ENCODE measurements at regions not wholly inside any gene's neighbourhood (a gene's known extent, or its start where the extent isn't known, plus 50 kb on each side); places are given as distances from the start of the nearest gene placed in this dataset.
A peak's percentile ranks its signal among the peaks of the same experiment; 100 is the strongest.

- no peak for DNase-seq (ENCODE audit: low read depth in 4 of 6, low spot score in 6 of 6)
- no peaks in the 10 kb centered on the region for H3K9me3 ChIP-seq (ENCODE audit: control insufficient read depth, insufficient read depth, low read length)
- WGBS (ENCODE audit: insufficient coverage): 64% methylated on average over 1 of the region's 3 CpGs
- H3K27ac ChIP-seq (ENCODE audit: low read depth, low read length): no peak overlapping the region
- no peaks in the 10 kb centered on the region for H3K36me3 ChIP-seq (ENCODE audit: control insufficient read depth, insufficient read depth, low read length)
- H3K4me1 ChIP-seq (ENCODE audit: control insufficient read depth, insufficient read depth, low read length): peaks cover 5% of the 10 kb centered on the region
- no peaks in the 10 kb centered on the region for H3K27me3 ChIP-seq (ENCODE audit: control insufficient read depth, insufficient read depth, low read length)
- H3K4me3 ChIP-seq (ENCODE audit: low read depth, low read length): no peak overlapping the region
These were observed 55.6 kb downstream of the MRPL32 start for GRCh38 chr7:42987648-42988214.

- H3K27me3 ChIP-seq (ENCODE audit: control insufficient read depth, insufficient read depth, low read length): no peaks in the 10 kb centered on the region
- no peaks in the 10 kb centered on the region for H3K36me3 ChIP-seq (ENCODE audit: control insufficient read depth, insufficient read depth, low read length)
- no CpG with 5 or more reads among the region's 1 CpG for WGBS (ENCODE audit: insufficient coverage)
- H3K9me3 ChIP-seq (ENCODE audit: control insufficient read depth, insufficient read depth, low read length): no peaks in the 10 kb centered on the region
- no peak for DNase-seq (ENCODE audit: low read depth in 4 of 6, low spot score in 6 of 6)
- peaks cover 5% of the 10 kb centered on the region for H3K4me1 ChIP-seq (ENCODE audit: control insufficient read depth, insufficient read depth, low read length)
- H3K4me3 ChIP-seq (ENCODE audit: low read depth, low read length): no peak overlapping the region
- no peak overlapping the region for H3K27ac ChIP-seq (ENCODE audit: low read depth, low read length)
These were observed 58.8 kb downstream of the MRPL32 start for GRCh38 chr7:42991024-42991423.

- Histone ChIP-seq H3K27me3 (ENCODE audit: control insufficient read depth, insufficient read depth, low read length) (no peaks in the 10 kb centered on the region), H3K36me3 (ENCODE audit: control insufficient read depth, insufficient read depth, low read length) (no peaks in the 10 kb centered on the region), H3K4me3 (ENCODE audit: low read depth, low read length) (no peak overlapping the region), H3K4me1 (ENCODE audit: control insufficient read depth, insufficient read depth, low read length) (peaks cover 5% of the 10 kb centered on the region), H3K9me3 (ENCODE audit: control insufficient read depth, insufficient read depth, low read length) (no peaks in the 10 kb centered on the region), H3K27ac (ENCODE audit: low read depth, low read length) (no peak overlapping the region)
- peak in 1 of 6 donors; percentile 6 for DNase-seq (ENCODE audit: low read depth in 4 of 6, low spot score in 6 of 6)
- 28% methylated on average over 9 of the region's 13 CpGs for WGBS (ENCODE audit: insufficient coverage)
These were observed 59.9 kb downstream of the MRPL32 start for GRCh38 chr7:42991913-42992591.

- Histone ChIP-seq H3K4me3 (ENCODE audit: low read depth, low read length) (no peak overlapping the region), H3K27me3 (ENCODE audit: control insufficient read depth, insufficient read depth, low read length) (no peaks in the 10 kb centered on the region), H3K4me1 (ENCODE audit: control insufficient read depth, insufficient read depth, low read length) (peaks cover 5% of the 10 kb centered on the region), H3K27ac (ENCODE audit: low read depth, low read length) (no peak overlapping the region), H3K9me3 (ENCODE audit: control insufficient read depth, insufficient read depth, low read length) (no peaks in the 10 kb centered on the region), H3K36me3 (ENCODE audit: control insufficient read depth, insufficient read depth, low read length) (no peaks in the 10 kb centered on the region)
- peak in 2 of 6 donors; percentile 19 to 43 for DNase-seq (ENCODE audit: low read depth in 4 of 6, low spot score in 6 of 6)
- 53% methylated on average over 7 of the region's 9 CpGs for WGBS (ENCODE audit: insufficient coverage)
These were observed 60.9 kb downstream of the MRPL32 start for GRCh38 chr7:42993038-42993437.

GRCh38 chr7:42994096-42994495, 61.9 kb downstream of the MRPL32 start:
- no peaks in the 10 kb centered on the region for H3K36me3 ChIP-seq (ENCODE audit: control insufficient read depth, insufficient read depth, low read length)
- H3K9me3 ChIP-seq (ENCODE audit: control insufficient read depth, insufficient read depth, low read length): no peaks in the 10 kb centered on the region
- 89% methylated on average over 1 of the region's 2 CpGs for WGBS (ENCODE audit: insufficient coverage)
- H3K4me3 ChIP-seq (ENCODE audit: low read depth, low read length): no peak overlapping the region
- no peaks in the 10 kb centered on the region for H3K27me3 ChIP-seq (ENCODE audit: control insufficient read depth, insufficient read depth, low read length)
- no peak for DNase-seq (ENCODE audit: low read depth in 4 of 6, low spot score in 6 of 6)
- peaks cover 5% of the 10 kb centered on the region for H3K4me1 ChIP-seq (ENCODE audit: control insufficient read depth, insufficient read depth, low read length)
- H3K27ac ChIP-seq (ENCODE audit: low read depth, low read length): no peak overlapping the region

GRCh38 chr7:42997611-42998010, 65.4 kb downstream of the MRPL32 start:
- no peaks in the 10 kb centered on the region for H3K9me3 ChIP-seq (ENCODE audit: control insufficient read depth, insufficient read depth, low read length)
- DNase-seq (ENCODE audit: low read depth in 4 of 6, low spot score in 6 of 6): no peak
- no peaks in the 10 kb centered on the region for H3K4me1 ChIP-seq (ENCODE audit: control insufficient read depth, insufficient read depth, low read length)
- no peaks in the 10 kb centered on the region for H3K27me3 ChIP-seq (ENCODE audit: control insufficient read depth, insufficient read depth, low read length)
- H3K36me3 ChIP-seq (ENCODE audit: control insufficient read depth, insufficient read depth, low read length): no peaks in the 10 kb centered on the region
- H3K4me3 ChIP-seq (ENCODE audit: low read depth, low read length): no peak overlapping the region
- no peak overlapping the region for H3K27ac ChIP-seq (ENCODE audit: low read depth, low read length)
- 100% methylated on average over 2 of the region's 3 CpGs for WGBS (ENCODE audit: insufficient coverage)

- Histone ChIP-seq H3K27me3 (ENCODE audit: control insufficient read depth, insufficient read depth, low read length) (no peaks in the 10 kb centered on the region), H3K27ac (ENCODE audit: low read depth, low read length) (no peak overlapping the region), H3K9me3 (ENCODE audit: control insufficient read depth, insufficient read depth, low read length) (no peaks in the 10 kb centered on the region), H3K36me3 (ENCODE audit: control insufficient read depth, insufficient read depth, low read length) (no peaks in the 10 kb centered on the region), H3K4me3 (ENCODE audit: low read depth, low read length) (no peak overlapping the region), H3K4me1 (ENCODE audit: control insufficient read depth, insufficient read depth, low read length) (no peaks in the 10 kb centered on the region)
- no peak for DNase-seq (ENCODE audit: low read depth in 4 of 6, low spot score in 6 of 6)
These were observed 71.9 kb downstream of the MRPL32 start for GRCh38 chr7:43004082-43004481.

- no peak overlapping the region for H3K27ac ChIP-seq (ENCODE audit: low read depth, low read length)
- H3K36me3 ChIP-seq (ENCODE audit: control insufficient read depth, insufficient read depth, low read length): no peaks in the 10 kb centered on the region
- no peaks in the 10 kb centered on the region for H3K9me3 ChIP-seq (ENCODE audit: control insufficient read depth, insufficient read depth, low read length)
- H3K4me1 ChIP-seq (ENCODE audit: control insufficient read depth, insufficient read depth, low read length): no peaks in the 10 kb centered on the region
- no peak for DNase-seq (ENCODE audit: low read depth in 4 of 6, low spot score in 6 of 6)
- WGBS (ENCODE audit: insufficient coverage): 80% methylated on average over 1 of the region's 2 CpGs
- H3K4me3 ChIP-seq (ENCODE audit: low read depth, low read length): no peak overlapping the region
- no peaks in the 10 kb centered on the region for H3K27me3 ChIP-seq (ENCODE audit: control insufficient read depth, insufficient read depth, low read length)
These were observed 73.8 kb downstream of the MRPL32 start for GRCh38 chr7:43006008-43006407.

- no peaks in the 10 kb centered on the region for H3K27me3 ChIP-seq (ENCODE audit: control insufficient read depth, insufficient read depth, low read length)
- H3K9me3 ChIP-seq (ENCODE audit: control insufficient read depth, insufficient read depth, low read length): no peaks in the 10 kb centered on the region
- peaks cover 3% of the 10 kb centered on the region for H3K4me1 ChIP-seq (ENCODE audit: control insufficient read depth, insufficient read depth, low read length)
- no peaks in the 10 kb centered on the region for H3K36me3 ChIP-seq (ENCODE audit: control insufficient read depth, insufficient read depth, low read length)
- DNase-seq (ENCODE audit: low read depth in 4 of 6, low spot score in 6 of 6): peak in 1 of 6 donors; percentile 30
- H3K27ac ChIP-seq (ENCODE audit: low read depth, low read length): no peak overlapping the region
- H3K4me3 ChIP-seq (ENCODE audit: low read depth, low read length): no peak overlapping the region
- no CpG with 5 or more reads among the region's 1 CpG for WGBS (ENCODE audit: insufficient coverage)
These were observed 77.9 kb downstream of the MRPL32 start for GRCh38 chr7:43010061-43010460.

GRCh38 chr7:43011879-43012278, 79.7 kb downstream of the MRPL32 start:
- no peak for DNase-seq (ENCODE audit: low read depth in 4 of 6, low spot score in 6 of 6)
- no peaks in the 10 kb centered on the region for H3K27me3 ChIP-seq (ENCODE audit: control insufficient read depth, insufficient read depth, low read length)
- peaks cover 3% of the 10 kb centered on the region for H3K4me1 ChIP-seq (ENCODE audit: control insufficient read depth, insufficient read depth, low read length)
- H3K9me3 ChIP-seq (ENCODE audit: control insufficient read depth, insufficient read depth, low read length): no peaks in the 10 kb centered on the region
- H3K36me3 ChIP-seq (ENCODE audit: control insufficient read depth, insufficient read depth, low read length): no peaks in the 10 kb centered on the region
- no peak overlapping the region for H3K4me3 ChIP-seq (ENCODE audit: low read depth, low read length)
- no peak overlapping the region for H3K27ac ChIP-seq (ENCODE audit: low read depth, low read length)
- no CpG with 5 or more reads among the region's 2 CpGs for WGBS (ENCODE audit: insufficient coverage)

Measured in spinal cord (tissue), 9 donors.